Astrocyte of the cerebellum (primary cell): ENCODE measurements at regions not wholly inside any gene's neighbourhood (a gene's known extent, or its start where the extent isn't known, plus 50 kb on each side); places are given as distances from the start of the nearest gene placed in this dataset.
"Not testable (repeated sequence)": the region's sequence is repeated elsewhere in the genome, so short reads cannot be mapped to it uniquely, and the experiment has no call there.

Source experiments
- DNase-seq: peaks from one replicate; pipeline ENCODE4 v3.0.0-alpha.2; 2011; ENCODE audit warnings: low read depth
- H3K4me3 ChIP-seq: 2 replicates; pipeline ENCODE4 v1.5.1; 2011; ENCODE audit warnings: mild to moderate bottlenecking, low read depth, low read length, moderate library complexity
- in situ Hi-C: cut with HindIII; loops from 2 replicates; pipeline ENCODE4 v1.10.0; 2017; ENCODE audit warnings: low sequenced_read_pairs
- TF ChIP-seq, protein P1 (sequence below): IDR thresholded peaks from 2 replicates; pipeline ENCODE4 v1.5.1; 2012; ENCODE audit warnings: low read length, low read depth, moderate library complexity, mild to moderate bottlenecking; ENCODE audit errors: missing control alignments

DNA sequence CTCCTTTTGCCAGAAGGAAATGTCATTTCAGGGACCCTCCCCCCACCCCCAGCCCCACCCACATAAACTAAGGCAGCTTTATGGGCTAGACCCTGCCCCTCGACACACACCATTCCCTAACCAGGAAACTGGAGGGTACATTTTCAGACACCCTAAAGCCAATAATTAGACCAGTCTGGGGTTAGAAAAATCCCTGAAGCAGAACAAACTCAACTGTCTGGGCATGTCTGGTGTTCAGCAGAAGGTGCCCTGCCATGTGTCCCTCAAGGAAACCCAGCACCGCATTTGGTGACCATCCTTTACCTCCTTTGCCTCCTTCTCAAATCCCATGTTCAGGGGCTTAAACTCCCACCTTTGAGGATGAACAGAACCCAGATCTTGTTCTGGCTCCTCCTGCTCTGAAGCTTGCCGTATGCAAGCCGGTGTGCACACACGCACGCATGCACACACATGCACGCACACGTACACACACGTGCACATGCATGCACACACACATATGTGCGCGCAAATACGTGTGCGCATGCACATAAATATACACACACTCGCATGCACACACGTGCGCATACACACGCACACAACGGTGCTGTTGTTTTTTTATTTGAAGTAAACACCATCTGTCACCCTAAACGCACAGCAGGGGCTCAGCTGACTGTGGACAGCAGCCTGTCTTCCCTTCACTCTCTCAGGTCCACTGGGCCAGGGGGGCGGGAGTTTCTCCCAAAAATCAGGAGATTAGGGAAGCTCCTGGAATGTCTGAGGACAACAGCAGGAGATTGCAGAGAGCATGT lies 156.8 kb upstream of the TNRC6C start:
- TF ChIP-seq, protein P1, sequence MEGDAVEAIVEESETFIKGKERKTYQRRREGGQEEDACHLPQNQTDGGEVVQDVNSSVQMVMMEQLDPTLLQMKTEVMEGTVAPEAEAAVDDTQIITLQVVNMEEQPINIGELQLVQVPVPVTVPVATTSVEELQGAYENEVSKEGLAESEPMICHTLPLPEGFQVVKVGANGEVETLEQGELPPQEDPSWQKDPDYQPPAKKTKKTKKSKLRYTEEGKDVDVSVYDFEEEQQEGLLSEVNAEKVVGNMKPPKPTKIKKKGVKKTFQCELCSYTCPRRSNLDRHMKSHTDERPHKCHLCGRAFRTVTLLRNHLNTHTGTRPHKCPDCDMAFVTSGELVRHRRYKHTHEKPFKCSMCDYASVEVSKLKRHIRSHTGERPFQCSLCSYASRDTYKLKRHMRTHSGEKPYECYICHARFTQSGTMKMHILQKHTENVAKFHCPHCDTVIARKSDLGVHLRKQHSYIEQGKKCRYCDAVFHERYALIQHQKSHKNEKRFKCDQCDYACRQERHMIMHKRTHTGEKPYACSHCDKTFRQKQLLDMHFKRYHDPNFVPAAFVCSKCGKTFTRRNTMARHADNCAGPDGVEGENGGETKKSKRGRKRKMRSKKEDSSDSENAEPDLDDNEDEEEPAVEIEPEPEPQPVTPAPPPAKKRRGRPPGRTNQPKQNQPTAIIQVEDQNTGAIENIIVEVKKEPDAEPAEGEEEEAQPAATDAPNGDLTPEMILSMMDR: no peak
- in situ Hi-C loops: no loop called here
- H3K4me3 ChIP-seq: no peak overlapping the region
- no peak for DNase-seq

DNA sequence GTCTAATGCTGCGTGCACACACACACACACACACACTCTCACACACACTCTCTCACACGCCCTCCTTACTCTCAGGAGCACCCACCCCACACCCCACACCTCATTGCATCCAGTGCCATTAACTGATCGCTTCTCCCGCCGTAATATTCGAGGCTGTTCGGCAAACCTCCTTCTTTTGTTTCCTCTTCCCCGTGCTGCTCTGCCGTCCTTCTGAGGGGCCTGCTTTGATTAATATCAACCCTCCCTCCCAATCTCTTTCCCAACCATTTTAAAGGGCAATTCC lies 156.2 kb upstream of the TNRC6C start:
- TF ChIP-seq, protein P1: no peak
- H3K4me3 ChIP-seq: no peak overlapping the region
- in situ Hi-C loops: no loop called here
- no peak for DNase-seq

DNA sequence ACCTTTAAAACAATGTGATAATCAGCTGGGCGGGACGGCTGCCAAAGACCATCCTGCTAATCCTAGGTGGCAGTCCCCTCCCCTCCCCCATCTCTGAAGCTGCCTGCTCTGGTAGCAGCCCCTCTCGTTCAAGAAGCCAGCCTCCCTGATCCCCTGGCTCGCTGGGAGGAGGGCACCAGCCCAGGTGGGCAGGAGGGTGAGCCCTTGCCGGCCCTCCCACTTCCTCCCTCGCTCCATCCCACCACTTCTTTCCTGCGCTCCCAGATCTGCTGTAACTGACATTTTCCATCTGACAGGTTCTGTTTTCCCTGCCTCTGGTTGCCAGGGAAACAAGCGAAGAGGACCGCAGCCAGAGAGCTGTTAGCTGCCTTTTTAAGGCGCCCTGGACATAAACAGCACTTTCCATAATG lies 155.7 kb upstream of the TNRC6C start:
- TF ChIP-seq, protein P1: no peak
- DNase-seq: no peak
- no peak overlapping the region for H3K4me3 ChIP-seq
- in situ Hi-C loops: no loop called here

DNA sequence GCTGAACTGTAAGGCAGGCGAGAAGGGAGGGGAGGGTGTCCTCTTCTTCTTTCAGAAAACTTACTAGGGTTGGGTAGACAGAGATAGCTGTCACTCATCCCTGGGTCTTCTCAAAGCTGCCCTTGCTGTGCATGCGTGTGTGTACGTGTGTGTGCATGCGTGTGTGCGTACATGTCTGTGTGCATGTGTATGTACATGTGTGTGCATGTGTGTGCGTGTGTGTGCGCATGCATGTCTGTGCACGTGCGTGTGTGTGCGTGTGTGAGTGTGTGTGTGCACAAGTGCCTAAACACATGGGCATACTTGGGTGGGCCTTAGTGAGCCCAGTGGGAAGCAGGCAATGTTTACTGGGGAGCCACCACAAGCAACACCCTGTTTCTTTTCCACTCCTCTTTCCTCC lies 154.8 kb upstream of the TNRC6C start:
- in situ Hi-C loops: no loop called here
- H3K4me3 ChIP-seq: no peak overlapping the region
- TF ChIP-seq, protein P1: no peak
- DNase-seq: no peak

DNA sequence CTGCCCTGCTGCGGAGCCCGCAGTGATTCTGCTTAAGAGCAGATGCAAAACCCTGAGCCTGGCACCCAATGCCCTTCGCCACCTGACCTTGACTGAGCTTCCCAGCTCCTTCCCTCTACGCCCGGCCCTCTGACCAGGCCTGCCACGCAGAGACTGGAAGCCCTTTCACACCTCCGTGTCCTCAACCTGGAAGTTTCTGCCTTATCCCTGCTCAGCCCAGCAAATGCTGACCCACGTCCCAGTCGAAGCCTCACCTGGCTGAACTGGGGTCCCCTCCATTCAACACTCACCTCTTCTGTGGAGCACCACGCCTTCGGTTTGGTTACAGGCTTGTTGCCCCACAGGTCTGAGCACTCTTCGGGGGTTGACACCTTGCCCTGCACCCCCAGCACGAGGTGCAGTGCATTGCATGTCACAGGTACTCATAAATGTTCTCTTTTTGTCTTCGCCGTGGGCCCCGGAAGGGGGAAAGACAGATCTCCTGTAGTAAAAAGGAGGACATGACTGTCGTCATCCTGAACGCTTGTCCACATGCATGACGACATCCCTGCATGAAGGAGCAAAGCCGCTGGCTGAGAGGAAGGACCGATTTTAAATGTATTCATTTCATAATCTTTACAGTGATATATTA lies 153.6 kb upstream of the TNRC6C start:
- no peak overlapping the region for H3K4me3 ChIP-seq
- in situ Hi-C loops: no loop called here
- no peak for DNase-seq
- TF ChIP-seq, protein P1: no peak

DNA sequence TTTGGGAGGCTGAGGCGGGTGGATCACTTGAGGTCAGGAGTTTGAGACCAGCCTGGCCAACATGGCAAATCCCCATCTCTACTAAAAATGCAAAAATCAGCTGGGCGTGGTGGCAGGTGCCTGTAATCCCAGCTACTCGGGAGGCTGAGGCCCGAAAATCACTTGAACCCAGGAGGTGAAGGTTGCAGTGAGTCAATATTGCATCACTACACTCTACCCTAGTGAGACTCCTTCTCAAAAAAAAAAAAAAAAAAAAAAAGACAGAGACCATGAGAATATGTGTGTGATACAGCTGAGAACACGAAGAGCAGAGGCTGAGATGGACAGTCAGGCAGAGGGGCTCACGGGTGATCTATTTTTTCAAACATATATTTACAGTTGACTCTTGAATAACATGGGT lies 152.5 kb upstream of the TNRC6C start:
- H3K4me3 ChIP-seq, in situ Hi-C loops, DNase-seq: not testable (repeated sequence)

DNA sequence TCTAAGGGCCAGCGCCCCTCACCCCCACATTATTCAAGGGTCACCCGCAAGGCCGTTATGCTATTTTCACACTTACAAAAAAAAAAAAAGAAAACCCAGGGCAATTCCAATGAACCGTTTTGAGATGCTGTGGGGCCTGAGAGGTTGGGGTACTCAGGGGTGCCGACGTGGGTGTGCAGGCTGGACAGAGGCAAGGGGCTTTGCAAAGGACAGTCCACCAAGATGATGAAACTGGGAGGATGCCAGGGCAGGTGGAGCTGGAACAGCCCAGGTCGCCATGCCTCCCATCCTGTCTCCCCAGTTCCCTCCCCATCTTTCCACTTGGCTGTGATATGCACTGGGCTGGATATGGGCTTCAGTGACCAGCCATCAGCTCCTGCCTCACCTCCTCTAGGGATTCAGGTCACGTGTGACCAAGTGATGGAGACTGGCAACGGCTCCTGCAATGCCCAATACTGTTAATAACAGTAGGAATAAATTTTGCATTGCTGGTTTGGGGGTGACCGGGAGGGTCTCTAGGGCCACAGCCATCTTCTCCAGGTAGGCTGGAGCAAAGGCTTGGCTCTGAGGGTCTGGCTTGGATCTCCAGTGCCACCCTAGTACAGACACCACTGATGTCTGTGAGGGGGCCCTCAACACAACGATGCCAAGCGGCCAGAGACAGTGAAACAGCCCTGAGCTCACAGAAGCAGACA lies 151.3 kb upstream of the TNRC6C start:
- TF ChIP-seq, protein P1: no peak
- no peak for DNase-seq
- no peak overlapping the region for H3K4me3 ChIP-seq
- in situ Hi-C loops: no loop called here
